Nephron (organoid): ENCODE measurements at regions not wholly inside any gene's neighbourhood (a gene's known extent, or its start where the extent isn't known, plus 50 kb on each side); places are given as distances from the start of the nearest gene placed in this dataset.

ENCODE experiments used
- H3K27ac Mint-ChIP-seq, 3 experiments: 2 replicates each; pipeline ENCODE4 v1.8.0; 2020; ENCODE audit warnings: mixed read lengths in 3 of 3, mild to moderate bottlenecking in 2 of 3, moderate library complexity in 1 of 3
- H3K27me3 Mint-ChIP-seq: 2 replicates; pipeline ENCODE4 v1.8.0; 2021; ENCODE audit warnings: low read depth, mild to moderate bottlenecking, moderate library complexity, mixed read lengths
- H3K36me3 Mint-ChIP-seq: 2 replicates; pipeline ENCODE4 v1.8.0; 2020; ENCODE audit warnings: low read depth, mixed read lengths
- H3K4me1 Mint-ChIP-seq: 2 replicates; pipeline ENCODE4 v1.8.0; 2020; ENCODE audit warnings: mixed read lengths
- H3K4me3 Mint-ChIP-seq, 3 experiments: 2 replicates each; pipeline ENCODE4 v1.8.0; 2020; ENCODE audit warnings: mild to moderate bottlenecking in 3 of 3, mixed read lengths in 3 of 3, moderate library complexity in 2 of 3
- H3K9me3 Mint-ChIP-seq: 2 replicates; pipeline ENCODE4 v1.8.0; 2020; ENCODE audit warnings: mixed read lengths
- CTCF ChIP-seq, 3 experiments: fragments of 200-600 bp; sonication (generic); IDR thresholded peaks; one replicate each; pipeline ENCODE4 v1.5.0; 2021; ENCODE audit warnings: antibody characterized with exemption in 3 of 3; ENCODE audit not compliant: unreplicated experiment in 3 of 3

GRCh38 chr6:218153-219018, 73.9 kb upstream of the DUSP22 start:
- H3K36me3 Mint-ChIP-seq = no peaks in the 10 kb centered on the region
- H3K27ac Mint-ChIP-seq = no peak overlapping the region
- no peak for TF ChIP-seq CTCF (IDR thresholded peaks at IDR 0.05; ENCODE audit: unreplicated experiment in 3 of 3)
- peaks cover 22% of the 10 kb centered on the region for H3K4me1 Mint-ChIP-seq
- H3K9me3 Mint-ChIP-seq = peaks cover 4% of the 10 kb centered on the region
- H3K4me3 Mint-ChIP-seq = no peak overlapping the region
- H3K27me3 Mint-ChIP-seq = peaks cover 36% of the 10 kb centered on the region

GRCh38 chr6:219019-219570, 73.2 kb upstream of the DUSP22 start:
- Mint-ChIP-seq H3K27me3 (peaks cover 39% of the 10 kb centered on the region), H3K36me3 (no peaks in the 10 kb centered on the region), H3K4me3 (no peak overlapping the region), H3K27ac (no peak overlapping the region), H3K9me3 (no peaks in the 10 kb centered on the region), H3K4me1 (peaks cover 22% of the 10 kb centered on the region)
- no peak for TF ChIP-seq CTCF (IDR thresholded peaks at IDR 0.05; ENCODE audit: unreplicated experiment in 3 of 3)

- Mint-ChIP-seq H3K4me1 (peaks cover 22% of the 10 kb centered on the region), H3K36me3 (no peaks in the 10 kb centered on the region), H3K27ac (peak overlapping the region in 1 of 3 experiments; percentile 62), H3K9me3 (no peaks in the 10 kb centered on the region), H3K4me3 (peak overlapping the region; percentile 29 to 53 (median 36)), H3K27me3 (peaks cover 36% of the 10 kb centered on the region)
- TF ChIP-seq CTCF (IDR thresholded peaks at IDR 0.05; ENCODE audit: unreplicated experiment in 3 of 3) = no peak
These were observed 72.6 kb upstream of the DUSP22 start for GRCh38 chr6:219641-220198.

- no peak overlapping the region for H3K4me3 Mint-ChIP-seq
- H3K4me1 Mint-ChIP-seq = peaks cover 22% of the 10 kb centered on the region
- peaks cover 34% of the 10 kb centered on the region for H3K27me3 Mint-ChIP-seq
- no peaks in the 10 kb centered on the region for H3K9me3 Mint-ChIP-seq
- H3K27ac Mint-ChIP-seq = no peak overlapping the region
- no peaks in the 10 kb centered on the region for H3K36me3 Mint-ChIP-seq
- no peak for TF ChIP-seq CTCF (IDR thresholded peaks at IDR 0.05; ENCODE audit: unreplicated experiment in 3 of 3)
These were observed 72.0 kb upstream of the DUSP22 start for GRCh38 chr6:220312-220711.

GRCh38 chr6:220721-221475, 71.4 kb upstream of the DUSP22 start:
- H3K27ac Mint-ChIP-seq = no peak overlapping the region
- H3K36me3 Mint-ChIP-seq = no peaks in the 10 kb centered on the region
- peaks cover 22% of the 10 kb centered on the region for H3K4me1 Mint-ChIP-seq
- peaks cover 32% of the 10 kb centered on the region for H3K27me3 Mint-ChIP-seq
- no peak for TF ChIP-seq CTCF (IDR thresholded peaks at IDR 0.05; ENCODE audit: unreplicated experiment in 3 of 3)
- no peaks in the 10 kb centered on the region for H3K9me3 Mint-ChIP-seq
- no peak overlapping the region for H3K4me3 Mint-ChIP-seq
